CD8-positive, alpha-beta memory T cell (primary cell): ENCODE measurements at regions not wholly inside any gene's neighbourhood (a gene's known extent, or its start where the extent isn't known, plus 50 kb on each side); places are given as distances from the start of the nearest gene placed in this dataset.

Source experiments
- CTCF ChIA-PET: fragments of 350-600 bp; sonication (Branson Sonifier 250); formaldehyde crosslinking; loops from one replicate; lab custom pipeline; 2021; ENCODE audit warnings: antibody characterized with exemption; lab: Charles Lee
- POLR2A ChIA-PET: fragments of 350-600 bp; sonication (Branson Sonifier 250); formaldehyde crosslinking; loops from one replicate; lab custom pipeline; 2021; ENCODE audit warnings: antibody characterized with exemption; lab: Charles Lee
- DNase-seq, 5 donors: peaks; one replicate each; pipeline versions ENCODE4 v3.0.0 to v3.0.0-alpha.2; 2020 to 2022; ENCODE audit warnings: mixed read lengths in 1 of 5
- H3K27ac ChIP-seq: one replicate; pipeline ENCODE4 v1.7.0; 2013; ENCODE audit warnings: low read depth, mild to moderate bottlenecking, low read length, moderate library complexity
- H3K27me3 ChIP-seq: 2 replicates; pipeline ENCODE4 v1.7.0; 2013; ENCODE audit warnings: low read length, mild to moderate bottlenecking; ENCODE audit not compliant: insufficient read depth, poor library complexity, severe bottlenecking
- H3K36me3 ChIP-seq: 2 replicates; pipeline ENCODE4 v1.7.0; 2013; ENCODE audit warnings: mild to moderate bottlenecking, low read length, moderate library complexity; ENCODE audit not compliant: insufficient read depth
- H3K4me1 ChIP-seq: 2 replicates; pipeline ENCODE4 v1.7.0; 2013; ENCODE audit warnings: mild to moderate bottlenecking, low read length, moderate library complexity; ENCODE audit not compliant: insufficient read depth
- H3K4me3 ChIP-seq: 2 replicates; pipeline ENCODE4 v1.7.0; 2013; ENCODE audit warnings: mild to moderate bottlenecking, low read length
- H3K9me3 ChIP-seq: 2 replicates; pipeline ENCODE4 v1.7.0; 2013; ENCODE audit warnings: mild to moderate bottlenecking, low read length
- H3K27ac Mint-ChIP-seq, 8 donors: one replicate each; pipeline ENCODE4 v1.8.0; 2020 to 2021; ENCODE audit warnings: mixed read lengths in 8 of 8, mild to moderate bottlenecking in 6 of 8, inconsistent platforms in 3 of 8, moderate library complexity in 3 of 8
- H3K27me3 Mint-ChIP-seq, 2 donors: one replicate each; pipeline ENCODE4 v1.8.0; 2020 to 2021; ENCODE audit warnings: mixed read lengths in 2 of 2, mild to moderate bottlenecking in 1 of 2, moderate library complexity in 1 of 2
- H3K36me3 Mint-ChIP-seq, 3 donors: one replicate each; pipeline ENCODE4 v1.8.0; 2020 to 2021; ENCODE audit warnings: mixed read lengths in 3 of 3, inconsistent platforms in 1 of 3, mild to moderate bottlenecking in 1 of 3
- H3K4me1 Mint-ChIP-seq, 3 donors: one replicate each; pipeline ENCODE4 v1.8.0; 2020 to 2021; ENCODE audit warnings: mixed read lengths in 3 of 3, inconsistent platforms in 1 of 3, mild to moderate bottlenecking in 1 of 3
- H3K4me3 Mint-ChIP-seq, 7 donors: one replicate each; pipeline ENCODE4 v1.8.0; 2020 to 2021; ENCODE audit warnings: mixed read lengths in 7 of 7, mild to moderate bottlenecking in 6 of 7, moderate library complexity in 4 of 7, inconsistent platforms in 2 of 7
- H3K9me3 Mint-ChIP-seq, 5 donors: one replicate each; pipeline ENCODE4 v1.8.0; 2020 to 2022; ENCODE audit warnings: mixed read lengths in 5 of 5, mild to moderate bottlenecking in 3 of 5, moderate library complexity in 2 of 5, inconsistent platforms in 1 of 5

GRCh38 chr1:101704895-101705294 is 291.8 kb downstream of the OLFM3 start:
- no peak overlapping the region for H3K27ac ChIP-seq
- DNase-seq, result no peak
- H3K36me3 Mint-ChIP-seq, result no peaks in the 10 kb centered on the region
- no peaks in the 10 kb centered on the region for H3K36me3 ChIP-seq
- no peaks in the 10 kb centered on the region for H3K27me3 ChIP-seq
- ChIA-PET CTCF (no interaction called here), POLR2A (no interaction called here)
- no peak overlapping the region for H3K4me3 Mint-ChIP-seq
- no peaks in the 10 kb centered on the region for H3K4me1 Mint-ChIP-seq
- peaks cover 0 to 2% (median 0%) of the 10 kb centered on the region in 5 donors for H3K9me3 Mint-ChIP-seq
- no peaks in the 10 kb centered on the region for H3K4me1 ChIP-seq
- no peaks in the 10 kb centered on the region for H3K9me3 ChIP-seq
- H3K27me3 Mint-ChIP-seq, result peaks cover 0 to 1% of the 10 kb centered on the region in 2 donors
- no peak overlapping the region for H3K27ac Mint-ChIP-seq
- no peak overlapping the region for H3K4me3 ChIP-seq

GRCh38 chr1:101706366-101706765 is 290.4 kb downstream of the OLFM3 start:
- Mint-ChIP-seq H3K27me3 (peaks cover 0 to 1% of the 10 kb centered on the region in 2 donors), H3K27ac (no peak overlapping the region), H3K36me3 (no peaks in the 10 kb centered on the region), H3K9me3 (peaks cover 0 to 2% (median 0%) of the 10 kb centered on the region in 5 donors), H3K4me1 (no peaks in the 10 kb centered on the region), H3K4me3 (no peak overlapping the region)
- H3K27ac ChIP-seq, result no peak overlapping the region
- H3K4me1 ChIP-seq, result no peaks in the 10 kb centered on the region
- no peaks in the 10 kb centered on the region for H3K9me3 ChIP-seq
- H3K36me3 ChIP-seq, result no peaks in the 10 kb centered on the region
- CTCF ChIA-PET, result no interaction called here
- no peak for DNase-seq
- no peak overlapping the region for H3K4me3 ChIP-seq
- POLR2A ChIA-PET, result no interaction called here
- H3K27me3 ChIP-seq, result no peaks in the 10 kb centered on the region

- Mint-ChIP-seq H3K27ac (no peak overlapping the region), H3K4me3 (no peak overlapping the region)
- POLR2A ChIA-PET, result no interaction called here
These were observed 287.0 kb downstream of the OLFM3 start for GRCh38 chr1:101709721-101710120.

GRCh38 chr1:101713760-101714159 is 283.0 kb downstream of the OLFM3 start:
- no peak for DNase-seq
- H3K4me1 Mint-ChIP-seq, result no peaks in the 10 kb centered on the region
- CTCF ChIA-PET, result no interaction called here

More at GRCh38 chr1:101709721-101710120, 287.0 kb downstream of the OLFM3 start:
- no peaks in the 10 kb centered on the region for H3K4me1 Mint-ChIP-seq
- H3K36me3 Mint-ChIP-seq, result no peaks in the 10 kb centered on the region
- no peaks in the 10 kb centered on the region for H3K27me3 Mint-ChIP-seq
- CTCF ChIA-PET, result no interaction called here
- Histone ChIP-seq H3K9me3 (no peaks in the 10 kb centered on the region), H3K36me3 (no peaks in the 10 kb centered on the region), H3K27me3 (no peaks in the 10 kb centered on the region), H3K27ac (no peak overlapping the region), H3K4me3 (no peak overlapping the region), H3K4me1 (no peaks in the 10 kb centered on the region)
- DNase-seq, result no peak
- peaks cover 0 to 2% (median 0%) of the 10 kb centered on the region in 5 donors for H3K9me3 Mint-ChIP-seq

GRCh38 chr1:101723415-101723814 is 273.3 kb downstream of the OLFM3 start:
- CTCF ChIA-PET, result no interaction called here
- Histone ChIP-seq H3K27me3 (no peaks in the 10 kb centered on the region), H3K4me1 (no peaks in the 10 kb centered on the region), H3K4me3 (no peak overlapping the region), H3K9me3 (no peaks in the 10 kb centered on the region), H3K27ac (no peak overlapping the region), H3K36me3 (no peaks in the 10 kb centered on the region)
- Mint-ChIP-seq H3K4me1 (no peaks in the 10 kb centered on the region), H3K27ac (no peak overlapping the region), H3K36me3 (no peaks in the 10 kb centered on the region), H3K27me3 (peaks cover 0 to 1% of the 10 kb centered on the region in 2 donors), H3K4me3 (no peak overlapping the region), H3K9me3 (peaks cover 0 to 2% (median 0%) of the 10 kb centered on the region in 5 donors)
- DNase-seq, result no peak
- POLR2A ChIA-PET, result no interaction called here

More at GRCh38 chr1:101713760-101714159, 283.0 kb downstream of the OLFM3 start:
- Histone ChIP-seq H3K27me3 (no peaks in the 10 kb centered on the region), H3K27ac (no peak overlapping the region), H3K4me3 (no peak overlapping the region), H3K36me3 (no peaks in the 10 kb centered on the region), H3K4me1 (no peaks in the 10 kb centered on the region), H3K9me3 (no peaks in the 10 kb centered on the region)
- Mint-ChIP-seq H3K4me3 (no peak overlapping the region), H3K27ac (no peak overlapping the region), H3K9me3 (peaks cover 0 to 2% (median 0%) of the 10 kb centered on the region in 5 donors), H3K27me3 (peaks cover 0 to 2% of the 10 kb centered on the region in 2 donors), H3K36me3 (no peaks in the 10 kb centered on the region)
- POLR2A ChIA-PET, result no interaction called here

- Histone ChIP-seq H3K4me3 (no peak overlapping the region), H3K4me1 (no peaks in the 10 kb centered on the region), H3K36me3 (no peaks in the 10 kb centered on the region), H3K9me3 (no peaks in the 10 kb centered on the region), H3K27me3 (no peaks in the 10 kb centered on the region), H3K27ac (no peak overlapping the region)
- CTCF ChIA-PET, result no interaction called here
- Mint-ChIP-seq H3K36me3 (no peaks in the 10 kb centered on the region), H3K9me3 (no peaks in the 10 kb centered on the region), H3K4me1 (no peaks in the 10 kb centered on the region), H3K27ac (no peak overlapping the region), H3K4me3 (no peak overlapping the region), H3K27me3 (peaks cover 0 to 1% of the 10 kb centered on the region in 2 donors)
- DNase-seq, result no peak
- POLR2A ChIA-PET, result no interaction called here
These were observed 268.7 kb downstream of the OLFM3 start for GRCh38 chr1:101728029-101728428.

- POLR2A ChIA-PET, result no interaction called here
- H3K4me1 ChIP-seq, result no peaks in the 10 kb centered on the region
- Mint-ChIP-seq H3K9me3 (no peaks in the 10 kb centered on the region), H3K4me1 (no peaks in the 10 kb centered on the region), H3K36me3 (no peaks in the 10 kb centered on the region), H3K27ac (no peak overlapping the region), H3K4me3 (no peak overlapping the region), H3K27me3 (no peaks in the 10 kb centered on the region)
- H3K27ac ChIP-seq, result no peak overlapping the region
- no peak overlapping the region for H3K4me3 ChIP-seq
- no peaks in the 10 kb centered on the region for H3K36me3 ChIP-seq
- DNase-seq, result no peak
- CTCF ChIA-PET, result no interaction called here
- H3K9me3 ChIP-seq, result no peaks in the 10 kb centered on the region
- no peaks in the 10 kb centered on the region for H3K27me3 ChIP-seq
These were observed 266.2 kb downstream of the OLFM3 start for GRCh38 chr1:101730559-101730958.

- no peak for DNase-seq
- no peaks in the 10 kb centered on the region for H3K36me3 ChIP-seq
- Mint-ChIP-seq H3K36me3 (no peaks in the 10 kb centered on the region), H3K4me3 (no peak overlapping the region), H3K27me3 (no peaks in the 10 kb centered on the region), H3K27ac (no peak overlapping the region), H3K9me3 (no peaks in the 10 kb centered on the region), H3K4me1 (no peaks in the 10 kb centered on the region)
- CTCF ChIA-PET, result no interaction called here
- no peaks in the 10 kb centered on the region for H3K9me3 ChIP-seq
- H3K27ac ChIP-seq, result no peak overlapping the region
- POLR2A ChIA-PET, result no interaction called here
- H3K4me1 ChIP-seq, result no peaks in the 10 kb centered on the region
- no peak overlapping the region for H3K4me3 ChIP-seq
- H3K27me3 ChIP-seq, result no peaks in the 10 kb centered on the region
These were observed 264.5 kb downstream of the OLFM3 start for GRCh38 chr1:101732261-101732660.

GRCh38 chr1:101733340-101733739 is 263.4 kb downstream of the OLFM3 start:
- Histone ChIP-seq H3K27me3 (no peaks in the 10 kb centered on the region), H3K4me3 (no peak overlapping the region), H3K4me1 (no peaks in the 10 kb centered on the region), H3K36me3 (no peaks in the 10 kb centered on the region), H3K27ac (no peak overlapping the region), H3K9me3 (no peaks in the 10 kb centered on the region)
- Mint-ChIP-seq H3K27me3 (no peaks in the 10 kb centered on the region), H3K4me1 (no peaks in the 10 kb centered on the region), H3K9me3 (no peaks in the 10 kb centered on the region), H3K27ac (no peak overlapping the region), H3K4me3 (no peak overlapping the region), H3K36me3 (no peaks in the 10 kb centered on the region)
- ChIA-PET POLR2A (no interaction called here), CTCF (no interaction called here)
- DNase-seq, result no peak
